ENCODE measurements at regions not wholly inside any gene's neighbourhood (a gene's known extent, or its start where the extent isn't known, plus 50 kb on each side); places are given as distances from the start of the nearest gene placed in this dataset.

DNA sequence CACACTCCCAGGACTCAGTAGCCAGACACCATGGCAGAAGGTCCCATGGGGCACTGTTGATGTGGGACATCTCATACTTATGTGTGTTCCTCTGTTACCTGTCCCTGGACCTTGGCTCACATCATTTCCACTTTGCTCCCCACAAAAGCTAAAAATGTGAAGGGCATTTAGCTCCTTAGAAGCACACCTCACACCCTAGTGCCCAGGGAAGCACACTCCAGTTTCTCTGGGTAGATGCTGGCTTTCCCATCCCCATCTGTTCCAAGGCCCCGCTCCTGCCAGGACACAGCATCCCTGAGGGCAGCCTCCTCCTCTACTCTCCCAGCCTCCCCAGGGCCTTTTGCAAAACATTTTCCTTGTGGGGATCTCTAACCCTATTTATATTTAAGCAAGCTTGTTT, 572.4 kb upstream of the MGMT start:
- no peak for DNase-seq

DNA sequence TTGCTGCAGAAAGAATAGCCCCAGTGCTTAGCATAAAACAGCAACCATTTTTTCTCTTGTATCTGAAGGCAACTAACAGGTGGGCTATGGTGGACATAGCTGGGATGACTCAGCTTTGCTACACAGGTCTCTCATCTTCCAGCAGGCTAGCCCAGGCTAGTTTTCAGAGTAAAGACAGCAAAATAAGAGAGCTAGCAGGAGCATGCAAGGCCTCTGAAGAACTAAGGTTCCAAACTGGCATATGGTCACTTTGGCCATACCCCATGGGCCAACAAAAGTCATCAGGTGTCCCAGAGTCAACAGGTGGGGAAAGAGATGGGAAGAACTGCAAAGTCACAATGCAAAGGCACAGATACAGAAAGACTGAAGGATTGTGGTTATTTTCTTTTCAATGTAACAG, 571.6 kb upstream of the MGMT start:
- DNase-seq = no peak

DNA sequence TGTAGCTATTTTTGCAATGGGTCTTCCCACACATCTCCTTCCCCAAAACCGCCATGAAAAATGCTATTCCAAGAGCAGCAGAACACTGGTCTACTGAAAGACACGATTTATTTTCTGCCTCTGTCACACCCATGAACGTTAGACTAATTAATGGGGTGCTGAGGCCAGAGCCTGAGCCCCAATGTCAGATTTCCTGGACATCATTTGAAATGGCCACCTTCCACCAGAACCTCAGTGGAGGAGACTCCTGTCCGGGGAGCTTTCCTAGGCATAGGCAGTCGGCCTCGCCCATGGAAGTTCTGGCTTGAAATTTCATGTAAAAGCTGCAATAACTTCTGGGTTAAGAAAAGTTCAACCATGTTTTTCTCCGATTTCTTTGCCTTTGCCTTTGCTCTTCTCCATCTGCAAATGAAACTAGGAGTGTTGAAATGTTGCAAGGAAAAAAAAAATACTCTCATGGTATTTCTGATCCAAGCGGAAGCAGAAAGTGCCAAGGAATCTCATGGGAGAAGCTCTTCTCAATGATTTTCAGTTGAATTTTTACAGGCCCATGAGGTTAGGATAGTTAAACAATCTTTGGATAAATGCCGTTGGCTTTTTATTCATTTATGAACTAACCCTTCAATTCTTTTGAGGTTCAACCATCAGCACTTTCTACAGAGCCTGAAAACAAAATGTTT, 570.8 kb upstream of the MGMT start:
- no peak for DNase-seq

DNA sequence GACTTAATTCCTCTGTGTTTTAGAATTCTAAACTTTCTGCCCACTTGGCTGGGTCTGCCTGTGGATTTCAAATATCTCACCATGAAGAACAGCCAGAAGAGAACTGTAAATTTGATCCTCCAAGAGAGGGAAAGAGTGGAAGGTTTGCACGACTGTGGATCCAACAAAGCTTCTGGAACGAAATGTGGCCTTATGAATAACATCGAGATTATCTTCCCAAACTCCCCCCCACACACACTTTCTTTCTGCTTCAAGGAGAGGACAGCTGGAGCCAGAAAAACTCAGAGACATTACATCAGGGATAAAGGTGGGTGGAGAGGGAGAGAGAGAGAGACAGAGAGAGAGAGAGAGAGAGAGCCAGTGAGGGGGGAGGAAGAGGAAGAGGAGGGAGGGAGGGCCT, 570.1 kb upstream of the MGMT start:
- no peak for DNase-seq

DNA sequence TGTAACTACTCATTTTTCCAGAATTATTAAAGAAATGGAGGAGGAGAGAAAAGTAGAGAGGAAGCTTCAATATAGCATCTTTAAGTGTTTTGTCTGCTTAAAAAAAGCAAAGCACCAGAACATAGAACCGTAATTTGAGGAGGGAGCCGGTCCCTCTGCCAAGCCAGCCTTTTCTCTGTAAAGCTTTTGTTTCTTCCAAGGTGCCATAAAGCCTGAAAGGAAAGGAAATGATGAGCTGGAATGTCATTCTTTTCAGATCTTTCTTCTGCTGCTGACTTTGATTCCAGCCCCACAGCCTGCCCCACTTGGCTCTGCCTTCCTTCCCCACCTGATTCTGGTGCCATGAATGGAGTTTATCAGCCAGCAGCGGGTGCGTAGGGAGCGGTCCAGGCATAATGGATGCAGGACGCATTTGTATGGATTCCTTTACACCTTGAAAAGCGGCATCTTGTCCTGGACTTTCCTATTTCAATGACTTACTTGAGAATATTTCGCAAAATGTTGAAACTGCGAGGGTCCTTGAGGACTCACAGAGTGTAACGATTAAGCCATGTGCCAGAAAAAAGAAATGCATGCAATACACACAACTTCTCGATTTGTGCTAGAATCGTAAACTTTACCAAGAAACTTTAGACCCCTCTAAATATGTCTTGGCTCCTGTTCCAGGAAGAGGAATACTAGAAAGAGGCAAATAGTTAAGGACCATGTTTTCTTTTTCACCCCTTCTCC, 569.5 kb upstream of the MGMT start:
- DNase-seq = no peak

DNA sequence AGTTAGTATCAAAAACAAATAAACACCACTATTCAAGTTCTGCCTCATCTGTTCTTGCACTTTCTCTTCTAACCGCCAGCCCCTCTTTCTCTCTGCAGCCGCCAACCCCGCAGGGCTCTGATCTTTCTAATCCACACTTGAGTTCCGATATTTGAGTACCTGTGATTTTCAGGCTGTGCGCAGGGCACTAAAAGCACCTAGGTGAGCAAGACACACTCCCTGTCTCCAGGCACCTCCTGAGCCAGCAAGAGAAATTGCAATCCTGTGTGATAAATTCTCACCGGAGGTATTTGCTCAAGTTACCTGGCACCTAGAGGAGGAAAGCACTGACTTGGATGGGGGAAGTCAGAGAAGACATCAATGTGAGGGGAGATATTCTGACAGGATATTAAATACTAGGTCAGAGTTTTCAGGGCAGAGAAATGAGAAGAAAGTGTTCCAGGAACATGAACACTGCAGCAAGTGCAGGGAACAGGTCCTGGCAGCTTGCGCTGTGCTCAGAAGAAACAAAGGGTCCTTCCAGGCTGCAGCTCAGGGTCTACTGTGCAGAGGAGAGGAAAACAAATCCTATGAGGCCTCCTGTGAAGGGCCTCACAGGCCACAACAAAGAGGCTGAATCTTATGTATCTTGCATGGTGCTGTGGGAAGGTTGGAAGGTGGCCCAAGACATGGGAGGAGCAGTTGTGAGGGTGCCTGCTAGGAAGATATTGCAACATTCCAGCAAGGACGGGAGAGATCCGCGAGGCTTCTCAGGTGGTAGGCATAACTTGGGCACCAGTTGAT, 568.7 kb upstream of the MGMT start:
- no peak for DNase-seq

DNA sequence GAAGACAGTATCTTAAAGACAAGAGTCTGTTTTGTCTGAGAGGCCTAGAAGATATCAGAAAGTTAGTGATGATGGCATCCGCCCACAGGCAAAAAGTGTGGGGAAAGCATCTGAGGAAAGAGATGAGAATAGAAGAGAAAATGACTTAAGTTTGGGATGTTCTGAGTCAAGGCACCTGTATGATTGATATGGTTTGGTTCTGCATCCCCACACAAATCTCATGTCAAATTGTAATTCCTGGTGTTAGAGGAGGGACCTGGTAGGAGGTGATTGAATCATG, 568.2 kb upstream of the MGMT start:
- no peak for DNase-seq

DNA sequence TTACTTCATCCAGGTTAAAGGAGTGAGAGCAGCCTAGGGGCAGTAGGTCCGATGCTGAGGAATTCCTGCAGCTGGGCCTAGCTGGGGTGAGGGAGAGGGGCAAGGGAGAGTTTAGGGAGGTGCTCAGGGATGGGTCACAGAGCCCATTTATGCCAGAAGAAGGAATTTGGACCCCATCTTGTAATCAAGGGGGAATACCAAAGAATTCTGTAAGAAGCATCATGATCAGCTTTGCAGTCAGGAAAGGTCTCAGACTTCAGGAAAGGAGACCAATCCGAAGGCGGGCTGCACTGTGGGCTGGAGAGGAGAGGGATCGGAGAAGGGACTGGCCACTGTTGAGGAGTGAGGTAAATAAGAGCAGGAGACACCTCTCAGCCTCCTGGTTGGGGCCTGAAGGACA, 566.6 kb upstream of the MGMT start:
- no peak for DNase-seq

DNA sequence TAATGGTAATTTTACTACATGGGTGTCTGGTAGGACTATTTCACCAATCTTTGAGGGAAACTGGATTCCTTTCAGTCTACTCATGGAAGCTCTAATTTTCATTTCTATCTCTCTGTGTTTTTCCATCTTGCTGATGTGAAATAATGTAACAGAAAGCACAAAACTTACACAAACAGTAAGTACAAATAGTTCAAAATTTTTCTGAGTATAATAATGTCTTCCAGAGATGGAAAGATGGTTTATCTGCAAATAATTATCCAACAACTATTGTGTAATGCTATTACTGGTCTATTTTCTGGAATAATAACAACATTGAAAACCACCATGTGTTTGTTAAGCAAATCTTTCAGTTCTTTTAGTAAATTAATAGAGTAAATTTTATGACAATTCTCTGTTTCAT, 565.8 kb upstream of the MGMT start:
- no peak for DNase-seq

DNA sequence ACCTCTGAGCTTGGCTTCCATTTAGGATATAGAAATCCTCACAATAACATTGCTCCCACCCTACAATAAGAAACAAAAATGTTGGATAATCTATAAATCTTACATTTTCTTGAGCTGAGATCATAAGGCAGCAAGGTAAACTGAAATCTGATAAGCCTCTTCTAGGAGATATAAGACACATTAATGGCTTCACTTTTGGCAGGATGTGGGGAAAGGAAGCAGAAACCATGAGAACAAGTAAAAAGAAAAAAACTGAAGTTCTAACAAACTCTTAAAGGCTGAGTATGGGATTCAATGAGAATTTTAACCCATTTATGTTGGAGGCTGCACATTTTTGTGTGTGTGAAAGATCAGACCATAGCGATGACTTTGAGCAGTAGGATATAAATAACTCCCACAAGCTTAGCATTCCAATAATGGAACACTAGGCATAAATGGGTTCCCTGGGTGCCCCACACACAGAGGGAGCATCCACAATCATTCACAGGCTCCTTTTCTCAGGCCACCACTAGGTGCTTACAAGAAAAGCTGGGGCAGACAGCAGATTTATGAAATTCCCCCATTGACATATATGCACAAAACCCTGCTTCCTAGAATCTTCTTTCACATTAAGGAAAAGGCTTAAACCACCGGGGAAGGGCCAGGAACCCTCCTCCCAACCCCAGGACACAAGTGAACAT, 564.9 kb upstream of the MGMT start:
- DNase-seq = no peak

DNA sequence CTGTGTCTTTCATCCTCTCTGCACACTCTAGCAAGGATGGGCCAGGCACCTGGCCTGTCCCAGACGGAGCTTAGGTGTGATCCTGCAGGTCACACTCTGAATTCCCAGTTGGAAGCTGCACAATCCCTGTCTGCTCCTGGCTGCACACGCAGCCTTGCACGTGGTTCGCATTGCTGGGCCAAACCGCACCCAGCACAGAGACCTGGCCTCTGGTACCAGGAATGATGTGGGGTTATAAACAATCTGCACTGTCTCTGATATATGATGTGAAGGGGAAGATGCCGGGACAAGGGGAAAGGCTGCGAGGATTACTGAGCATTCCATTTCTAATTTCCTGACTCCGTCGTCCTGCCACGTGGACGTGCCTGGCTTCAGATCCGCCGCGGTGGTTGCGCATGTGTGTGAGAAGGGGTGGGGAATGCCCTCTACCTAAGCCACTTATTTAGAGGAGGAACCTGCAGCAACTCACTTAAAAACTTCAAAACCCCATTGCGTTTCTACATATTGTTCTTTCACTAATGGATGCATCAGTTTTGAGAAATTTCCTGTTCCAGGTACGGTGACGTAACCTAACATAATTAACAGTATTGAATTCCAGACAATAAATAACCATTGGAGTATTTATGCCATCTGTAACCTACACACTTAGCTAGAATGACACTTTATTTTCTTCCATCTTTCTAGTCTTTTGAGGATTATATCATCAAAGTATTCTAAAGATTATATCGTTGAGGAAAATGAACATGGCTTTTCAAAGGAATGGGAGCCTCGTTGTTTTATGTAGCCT, 559.7 kb upstream of the MGMT start:
- DNase-seq = no peak

DNA sequence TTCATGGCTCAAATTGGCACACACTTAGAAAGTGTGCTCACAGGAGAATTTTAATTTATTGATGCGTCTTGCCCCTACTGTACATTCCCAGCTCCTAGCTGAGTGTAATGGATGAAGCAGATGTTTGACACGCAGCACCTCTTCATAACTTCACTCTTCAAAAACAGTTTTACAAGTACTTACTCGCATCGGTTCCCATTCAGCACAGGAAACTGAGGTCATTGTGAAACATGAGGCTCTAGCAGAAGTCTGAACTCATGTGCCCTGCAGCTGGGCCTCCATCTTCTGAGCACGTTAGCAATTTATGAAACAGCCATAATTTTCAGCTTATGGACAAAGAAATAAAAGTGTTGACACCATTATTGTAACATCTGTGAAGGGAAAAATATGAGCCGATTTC, 558.9 kb upstream of the MGMT start:
- DNase-seq = no peak

DNA sequence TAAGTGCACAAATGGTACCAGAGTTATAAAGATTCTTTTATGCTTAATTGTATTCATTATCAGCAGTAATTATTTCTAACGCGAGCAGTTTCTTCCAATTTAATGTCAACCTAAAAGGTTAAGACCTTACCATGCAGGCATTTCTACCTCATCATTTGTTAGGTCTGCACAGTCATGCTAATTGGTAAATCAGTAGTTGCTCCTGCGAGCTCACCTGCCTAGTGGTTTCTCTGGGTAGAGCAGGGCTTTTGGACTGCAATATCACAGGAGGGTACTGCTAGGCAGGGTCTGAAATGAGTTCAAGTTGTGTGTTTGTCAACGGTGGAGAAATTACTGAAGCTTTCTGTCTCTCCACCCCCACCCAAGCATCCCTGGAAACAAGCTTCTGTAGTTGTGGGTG, 558.5 kb upstream of the MGMT start:
- no peak for DNase-seq

DNA sequence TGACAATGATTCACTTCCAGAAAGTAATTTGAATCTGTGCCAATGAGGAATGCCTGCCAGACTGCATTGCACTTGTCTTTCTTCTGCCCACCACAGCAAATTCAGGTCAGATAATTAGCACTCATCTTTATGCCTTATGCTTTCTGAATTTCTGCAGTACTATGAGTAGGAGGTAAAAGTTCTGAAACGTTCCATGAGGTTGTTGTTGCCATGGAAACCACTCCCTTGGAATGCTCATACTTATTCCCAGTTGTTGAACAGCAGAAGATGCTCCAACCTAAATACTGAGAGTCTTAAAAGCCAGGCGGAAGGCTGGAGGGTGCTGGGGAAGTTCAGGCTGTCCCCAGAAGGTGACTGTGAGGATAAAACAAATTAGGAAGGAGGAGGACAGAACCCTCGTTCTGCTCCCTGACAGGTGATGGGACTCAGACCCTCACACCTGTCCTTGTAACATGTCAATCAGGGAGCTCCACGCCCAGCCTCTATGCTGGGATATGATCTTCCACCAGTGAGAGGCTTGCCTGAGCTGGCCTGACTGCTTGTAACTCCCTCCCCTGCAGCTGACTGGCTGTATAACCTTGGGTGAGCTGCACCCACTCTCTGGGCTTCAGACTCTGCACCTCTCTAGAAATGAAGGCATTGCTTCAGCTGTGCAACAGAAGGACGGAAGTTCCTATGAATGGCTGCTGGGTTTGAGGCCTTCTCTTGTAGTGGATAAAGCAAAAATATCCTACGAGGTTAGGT, 554.3 kb upstream of the MGMT start:
- DNase-seq = no peak

DNA sequence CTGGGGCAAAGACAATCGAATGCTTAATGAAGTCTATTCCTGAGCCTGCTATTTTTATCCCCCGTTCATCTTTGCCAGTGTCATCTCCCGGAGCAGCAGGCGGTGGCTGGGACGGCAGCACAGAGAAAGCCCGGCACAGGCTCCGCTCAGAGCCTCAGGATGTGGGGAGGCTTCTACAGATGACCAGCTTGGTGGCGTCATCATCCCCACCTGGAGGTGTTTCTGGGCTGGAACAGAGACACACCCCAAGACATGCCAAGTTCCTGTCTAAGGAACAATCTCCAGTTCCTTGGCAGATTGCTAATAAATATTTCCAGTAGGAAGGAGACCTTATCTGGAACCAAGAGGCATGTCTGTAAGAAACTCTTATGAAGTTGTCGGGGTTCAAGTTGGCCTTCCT, 552.4 kb upstream of the MGMT start:
- DNase-seq = no peak

DNA sequence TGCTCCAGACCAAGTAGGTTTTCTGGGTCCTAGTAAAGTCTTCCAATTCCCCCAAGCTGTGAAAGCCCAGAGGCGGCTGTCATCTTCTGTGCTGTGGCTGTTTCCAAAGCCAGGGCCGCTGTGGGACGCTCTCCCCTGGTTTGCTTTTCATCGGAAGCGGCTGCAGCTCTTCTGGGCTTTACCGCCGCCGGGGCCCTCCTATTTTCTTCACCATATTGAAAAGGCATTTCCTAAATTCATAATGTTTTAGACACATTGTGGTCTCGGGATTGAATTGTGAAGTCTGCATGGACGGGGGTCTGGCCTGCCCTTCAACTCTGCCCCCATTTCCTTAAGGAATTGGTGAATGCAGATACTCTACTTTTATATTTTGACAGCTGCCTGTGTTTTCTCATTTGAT, 551.4 kb upstream of the MGMT start:
- DNase-seq = no peak

DNA sequence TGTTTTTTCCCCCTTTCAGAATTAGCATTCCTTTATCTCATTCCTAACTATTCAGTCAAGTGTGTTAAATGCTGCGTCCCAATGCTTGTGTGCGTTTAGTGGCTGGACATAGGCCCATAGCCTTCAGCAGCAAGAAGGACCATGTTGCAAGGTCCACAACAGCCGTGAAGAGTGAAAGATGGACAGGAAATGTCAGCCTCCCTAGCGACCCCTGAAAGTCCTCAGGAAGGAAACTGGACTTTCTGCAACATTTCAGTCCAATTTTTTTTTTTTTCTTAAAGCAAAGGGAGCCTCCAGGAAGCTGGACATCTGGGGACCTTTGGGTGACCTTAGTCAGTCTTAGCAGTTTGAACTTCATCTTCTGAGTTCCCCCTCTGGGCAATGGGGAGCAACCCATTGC, 550.7 kb upstream of the MGMT start:
- no peak for DNase-seq

DNA sequence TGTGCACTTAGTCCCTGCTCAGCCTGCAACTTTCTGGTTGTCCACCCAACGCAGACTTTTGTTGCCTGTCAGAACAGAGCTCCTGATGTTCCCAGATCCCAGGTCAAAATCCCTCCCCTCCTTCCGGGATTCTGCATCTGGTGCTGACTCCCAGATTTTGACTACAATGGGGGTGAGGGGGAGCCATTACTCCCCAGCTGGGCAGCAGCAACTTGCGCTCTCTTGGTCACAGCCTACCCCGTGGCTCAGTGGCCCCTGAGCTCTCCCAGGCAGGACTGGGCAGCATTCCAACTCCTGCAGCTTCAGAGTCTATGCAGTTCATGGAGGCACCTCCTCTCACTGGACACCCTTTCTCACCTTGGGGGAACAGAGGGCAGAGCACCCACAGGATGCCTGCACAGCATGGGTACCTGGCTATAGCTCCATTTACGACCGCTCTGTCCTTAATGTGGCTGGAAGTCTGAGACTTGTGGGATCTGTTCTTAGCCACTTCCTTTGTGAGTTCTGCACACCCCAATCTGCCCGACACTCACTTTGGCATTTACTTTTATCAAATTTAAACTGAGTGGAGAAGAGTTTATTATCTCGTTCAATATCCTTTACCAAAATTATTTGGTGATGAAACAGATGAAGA, 545.5 kb upstream of the MGMT start:
- DNase-seq = no peak

DNA sequence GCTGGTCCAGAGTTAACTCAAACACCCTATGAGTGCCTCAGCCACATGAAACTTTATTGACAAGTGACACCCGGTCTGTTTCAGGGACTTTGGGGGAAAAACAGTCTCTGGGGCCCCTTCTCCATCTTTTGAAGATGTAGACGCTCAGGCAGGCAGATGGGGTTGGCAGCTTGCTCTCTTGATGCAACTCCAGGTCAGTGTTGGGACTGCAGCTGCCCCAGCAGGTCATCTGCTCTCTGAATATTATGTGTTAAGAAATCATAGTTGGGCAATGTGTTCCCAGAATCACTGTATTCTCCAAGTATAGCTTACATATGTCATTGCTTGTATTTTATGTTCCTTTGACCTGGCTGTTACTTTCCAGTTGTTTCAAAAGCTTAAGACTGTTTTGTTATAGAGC, 544.9 kb upstream of the MGMT start:
- no peak for DNase-seq

DNA sequence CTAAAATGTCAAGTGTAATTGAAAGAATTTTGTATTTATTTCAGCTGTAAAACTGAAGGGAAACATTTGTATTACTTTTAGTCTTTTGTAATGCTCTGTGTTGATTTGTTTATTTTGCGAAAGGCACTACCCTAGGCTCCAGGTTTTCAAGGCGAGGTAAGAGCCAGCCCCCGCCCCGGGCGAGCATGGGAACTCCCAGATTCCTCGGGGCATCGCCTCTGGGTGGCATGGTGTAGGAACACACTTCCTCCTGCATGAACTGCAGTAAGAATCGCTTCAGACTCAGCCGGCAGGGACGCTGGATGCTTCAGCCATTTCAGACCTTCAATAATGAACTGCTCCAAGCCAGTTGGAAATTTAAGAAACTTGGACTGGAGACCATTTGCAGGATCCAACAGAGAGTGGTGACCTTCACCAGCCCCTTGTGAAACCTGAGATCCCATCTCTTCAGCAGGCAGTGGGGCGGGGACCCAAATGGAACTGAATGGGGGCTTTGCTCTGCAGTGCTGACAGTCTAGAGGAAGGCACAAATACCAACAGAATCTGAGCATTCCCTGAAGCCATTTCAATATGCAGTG, 544.3 kb upstream of the MGMT start:
- no peak for DNase-seq

DNA sequence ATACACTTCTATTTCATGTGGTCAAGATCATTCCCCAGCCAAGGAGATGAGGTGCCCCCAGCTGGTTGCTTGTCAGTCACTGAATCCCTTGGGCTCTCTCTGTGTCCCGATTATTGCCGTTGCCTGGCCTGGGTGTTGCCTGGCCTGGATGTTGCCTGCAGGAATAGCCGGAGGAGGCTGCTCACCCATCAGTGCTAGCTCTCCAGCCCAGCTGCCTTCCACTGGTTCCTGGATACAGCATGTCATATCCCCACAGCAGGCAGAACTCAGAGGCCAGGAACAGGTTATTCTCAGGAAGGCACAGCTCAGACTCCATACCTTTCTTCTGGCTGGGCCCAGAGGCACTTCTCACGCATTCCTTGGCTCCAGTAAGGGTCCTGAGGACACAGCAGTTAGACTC, 542.1 kb upstream of the MGMT start:
- DNase-seq = no peak

Data from DMS79 (cell line).